ENCODE measurements at regions not wholly inside any gene's neighbourhood (a gene's known extent, or its start where the extent isn't known, plus 50 kb on each side); places are given as distances from the start of the nearest gene placed in this dataset.

- H3K9me3 ChIP-seq (ENCODE audit: low read depth) = no peaks in the 10 kb centered on the region
- H3K4me3 ChIP-seq = no peak overlapping the region
- TF ChIP-seq CTCF (IDR thresholded peaks at IDR 0.05; ENCODE audit: low read depth, low read length) = no peak
- no peaks in the 10 kb centered on the region for H3K4me1 ChIP-seq (ENCODE audit: low read depth)
- no peak overlapping the region for H3K27ac ChIP-seq
- no peaks in the 10 kb centered on the region for H3K27me3 ChIP-seq
- H3K36me3 ChIP-seq = no peaks in the 10 kb centered on the region
- no peak for DNase-seq (ENCODE audit: low read depth in 1 of 2, low spot score in 1 of 2)
Measured at GRCh38 chr4:165711436-165711835, 161.6 kb upstream of the TLL1 start.

- H3K36me3 ChIP-seq = no peaks in the 10 kb centered on the region
Measured at GRCh38 chr4:165711912-165712311, 161.1 kb upstream of the TLL1 start.

GRCh38 chr4:165714650-165715049 lies 158.4 kb upstream of the TLL1 start:
- no peak for DNase-seq (ENCODE audit: low read depth in 1 of 2, low spot score in 1 of 2)
- TF ChIP-seq CTCF (IDR thresholded peaks at IDR 0.05; ENCODE audit: low read depth, low read length) = no peak
- Histone ChIP-seq H3K4me3 (no peak overlapping the region), H3K27ac (no peak overlapping the region), H3K9me3 (ENCODE audit: low read depth) (no peaks in the 10 kb centered on the region), H3K27me3 (no peaks in the 10 kb centered on the region), H3K4me1 (ENCODE audit: low read depth) (no peaks in the 10 kb centered on the region), H3K36me3 (no peaks in the 10 kb centered on the region)

More at GRCh38 chr4:165711912-165712311, 161.1 kb upstream of the TLL1 start:
- DNase-seq (ENCODE audit: low read depth in 1 of 2, low spot score in 1 of 2) = no peak
- Histone ChIP-seq H3K4me3 (no peak overlapping the region), H3K4me1 (ENCODE audit: low read depth) (no peaks in the 10 kb centered on the region), H3K27ac (no peak overlapping the region), H3K27me3 (no peaks in the 10 kb centered on the region), H3K9me3 (ENCODE audit: low read depth) (no peaks in the 10 kb centered on the region)
- no peak for TF ChIP-seq CTCF (IDR thresholded peaks at IDR 0.05; ENCODE audit: low read depth, low read length)

- H3K36me3 ChIP-seq = no peaks in the 10 kb centered on the region
- H3K9me3 ChIP-seq (ENCODE audit: low read depth) = no peaks in the 10 kb centered on the region
- H3K27ac ChIP-seq = no peak overlapping the region
- no peaks in the 10 kb centered on the region for H3K4me1 ChIP-seq (ENCODE audit: low read depth)
- no peak for TF ChIP-seq CTCF (IDR thresholded peaks at IDR 0.05; ENCODE audit: low read depth, low read length)
- DNase-seq (ENCODE audit: low read depth in 1 of 2, low spot score in 1 of 2) = no peak
- no peak overlapping the region for H3K4me3 ChIP-seq
- no peaks in the 10 kb centered on the region for H3K27me3 ChIP-seq
Measured at GRCh38 chr4:165715211-165715610, 157.8 kb upstream of the TLL1 start.

GRCh38 chr4:165715989-165716388 lies 157.0 kb upstream of the TLL1 start:
- no peak for DNase-seq (ENCODE audit: low read depth in 1 of 2, low spot score in 1 of 2)
- no peak for TF ChIP-seq CTCF (IDR thresholded peaks at IDR 0.05; ENCODE audit: low read depth, low read length)
- no peak overlapping the region for H3K27ac ChIP-seq

GRCh38 chr4:165716472-165716871 lies 156.6 kb upstream of the TLL1 start:
- H3K27ac ChIP-seq = no peak overlapping the region
- DNase-seq (ENCODE audit: low read depth in 1 of 2, low spot score in 1 of 2) = no peak
- H3K4me1 ChIP-seq (ENCODE audit: low read depth) = no peaks in the 10 kb centered on the region
- TF ChIP-seq CTCF (IDR thresholded peaks at IDR 0.05; ENCODE audit: low read depth, low read length) = no peak
- H3K4me3 ChIP-seq = no peak overlapping the region
- no peaks in the 10 kb centered on the region for H3K27me3 ChIP-seq
- H3K9me3 ChIP-seq (ENCODE audit: low read depth) = no peaks in the 10 kb centered on the region
- H3K36me3 ChIP-seq = no peaks in the 10 kb centered on the region

More at GRCh38 chr4:165715989-165716388, 157.0 kb upstream of the TLL1 start:
- H3K4me1 ChIP-seq (ENCODE audit: low read depth) = no peaks in the 10 kb centered on the region
- H3K4me3 ChIP-seq = no peak overlapping the region
- H3K36me3 ChIP-seq = no peaks in the 10 kb centered on the region
- no peaks in the 10 kb centered on the region for H3K27me3 ChIP-seq
- H3K9me3 ChIP-seq (ENCODE audit: low read depth) = no peaks in the 10 kb centered on the region
